Ascending aorta (tissue), 2 donors: ENCODE measurements at regions not wholly inside any gene's neighbourhood (a gene's known extent, or its start where the extent isn't known, plus 50 kb on each side); places are given as distances from the start of the nearest gene placed in this dataset.
"Not testable (repeated sequence)": the region's sequence is repeated elsewhere in the genome, so short reads cannot be mapped to it uniquely, and the experiment has no call there.

Experiments used
- DNase-seq, 2 donors: peaks; one replicate each; pipeline ENCODE4 v3.0.0-alpha.2; 2019; ENCODE audit warnings: low spot score in 2 of 2
- H3K27ac ChIP-seq, 2 donors: fragments of 200-600 bp; sonication (generic); one replicate each; pipeline ENCODE4 v1.5.1; 2016 to 2017; ENCODE audit warnings: mild to moderate bottlenecking in 1 of 2
- H3K27me3 ChIP-seq: fragments of 200-600 bp; sonication (generic); one replicate; pipeline ENCODE4 v1.5.1; 2017
- H3K36me3 ChIP-seq, 2 donors: fragments of 200-600 bp; sonication (generic); one replicate each; pipeline ENCODE4 v1.5.1; 2016
- H3K4me1 ChIP-seq, 2 donors: fragments of 200-600 bp; sonication (generic); one replicate each; pipeline ENCODE4 v1.5.1; 2016 to 2017; ENCODE audit warnings: mild to moderate bottlenecking in 1 of 2
- H3K4me3 ChIP-seq, 2 donors: fragments of 200-600 bp; sonication (generic); one replicate each; pipeline ENCODE4 v1.5.1; 2016 to 2017; ENCODE audit warnings: mild to moderate bottlenecking in 1 of 2
- H3K9me3 ChIP-seq, 2 donors: fragments of 200-600 bp; sonication (generic); one replicate each; pipeline ENCODE4 v1.5.1; 2016
- intact Hi-C: fragments of 100-400 bp; cut with DNase I; formaldehyde crosslinking; loops from one replicate; pipeline ENCODE4 v1.15.1; 2023
- TF ChIP-seq, protein P1 (sequence below), 3 experiments: fragments of 200-600 bp in 2 of 3; fragments of 450-650 bp in 1 of 3; sonication (generic) in 2 of 3; IDR thresholded peaks; one replicate each; pipeline ENCODE4 v1.5.1; 2016 to 2019; ENCODE audit warnings: antibody characterized with exemption in 3 of 3, mild to moderate bottlenecking in 1 of 3, moderate library complexity in 1 of 3

DNA sequence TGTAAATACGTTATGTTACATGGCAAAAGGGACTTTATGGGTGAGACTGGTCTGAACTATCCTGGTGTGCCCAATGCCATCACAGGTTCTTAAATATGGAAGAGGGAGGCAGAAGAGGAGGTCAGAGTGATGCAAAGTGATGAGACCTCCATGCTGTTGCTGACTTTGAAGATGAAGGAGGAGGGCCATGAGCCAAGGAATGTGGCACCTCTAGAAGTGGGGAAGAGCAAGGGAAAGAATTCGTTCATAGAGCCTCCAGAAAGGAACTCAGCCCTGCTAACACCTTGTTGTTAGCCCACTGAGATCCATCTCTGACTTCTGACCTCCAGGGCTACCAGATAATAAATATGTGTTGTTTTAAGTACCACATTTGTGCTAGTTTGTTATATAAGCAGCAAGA lies 462.0 kb downstream of the RPS6KC1 start:
- DNase-seq: no peak
- Histone ChIP-seq H3K27me3 (no peaks in the 10 kb centered on the region), H3K27ac (no peak overlapping the region), H3K4me3 (no peak overlapping the region), H3K36me3 (no peaks in the 10 kb centered on the region), H3K9me3 (no peaks in the 10 kb centered on the region), H3K4me1 (no peaks in the 10 kb centered on the region)
- intact Hi-C loops: no loop called here
- TF ChIP-seq, protein P1, sequence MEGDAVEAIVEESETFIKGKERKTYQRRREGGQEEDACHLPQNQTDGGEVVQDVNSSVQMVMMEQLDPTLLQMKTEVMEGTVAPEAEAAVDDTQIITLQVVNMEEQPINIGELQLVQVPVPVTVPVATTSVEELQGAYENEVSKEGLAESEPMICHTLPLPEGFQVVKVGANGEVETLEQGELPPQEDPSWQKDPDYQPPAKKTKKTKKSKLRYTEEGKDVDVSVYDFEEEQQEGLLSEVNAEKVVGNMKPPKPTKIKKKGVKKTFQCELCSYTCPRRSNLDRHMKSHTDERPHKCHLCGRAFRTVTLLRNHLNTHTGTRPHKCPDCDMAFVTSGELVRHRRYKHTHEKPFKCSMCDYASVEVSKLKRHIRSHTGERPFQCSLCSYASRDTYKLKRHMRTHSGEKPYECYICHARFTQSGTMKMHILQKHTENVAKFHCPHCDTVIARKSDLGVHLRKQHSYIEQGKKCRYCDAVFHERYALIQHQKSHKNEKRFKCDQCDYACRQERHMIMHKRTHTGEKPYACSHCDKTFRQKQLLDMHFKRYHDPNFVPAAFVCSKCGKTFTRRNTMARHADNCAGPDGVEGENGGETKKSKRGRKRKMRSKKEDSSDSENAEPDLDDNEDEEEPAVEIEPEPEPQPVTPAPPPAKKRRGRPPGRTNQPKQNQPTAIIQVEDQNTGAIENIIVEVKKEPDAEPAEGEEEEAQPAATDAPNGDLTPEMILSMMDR (IDR thresholded peaks at IDR 0.05): no peak

DNA sequence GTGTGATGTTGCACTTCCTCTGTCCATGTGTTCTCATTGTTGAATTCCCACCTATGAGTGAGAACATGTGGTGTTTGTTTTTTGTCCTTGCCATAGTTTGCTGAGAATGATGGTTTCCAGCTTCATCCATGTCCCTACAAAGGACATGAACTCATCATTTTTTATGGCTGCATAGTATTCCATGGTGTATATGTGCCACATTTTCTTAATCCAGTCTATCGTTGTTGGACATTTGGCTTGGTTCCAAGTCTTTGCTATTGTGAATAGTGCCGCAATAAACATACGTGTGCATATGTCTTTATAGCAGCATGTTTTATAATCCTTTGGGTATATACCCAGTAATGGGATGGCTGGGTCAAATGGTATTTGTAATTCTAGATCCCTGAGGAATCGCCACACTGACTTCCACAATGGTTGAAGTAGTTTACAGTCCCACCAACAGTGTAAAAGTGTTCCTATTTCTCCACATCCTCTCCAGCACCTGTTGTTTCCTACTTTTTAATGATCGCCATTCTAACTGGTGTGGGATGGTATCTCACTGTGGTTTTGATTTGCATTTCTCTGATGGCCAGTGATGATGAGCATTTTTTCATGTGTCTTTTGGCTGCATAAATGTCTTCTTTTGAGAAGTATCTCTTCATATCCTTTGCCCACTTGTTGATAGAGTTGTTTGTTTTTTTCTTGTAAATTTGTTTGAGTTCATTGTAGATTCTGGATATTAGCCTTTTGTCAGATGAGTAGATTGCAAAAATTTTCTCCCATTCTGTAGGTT lies 463.6 kb downstream of the RPS6KC1 start:
- DNase-seq, H3K36me3 ChIP-seq, intact Hi-C loops, H3K4me3 ChIP-seq, H3K27me3 ChIP-seq, H3K4me1 ChIP-seq, H3K9me3 ChIP-seq, H3K27ac ChIP-seq: not testable (repeated sequence)

GRCh38 chr1:213519098-213519497 lies 468.1 kb downstream of the RPS6KC1 start:
- H3K36me3 ChIP-seq: no peaks in the 10 kb centered on the region
- no peaks in the 10 kb centered on the region for H3K4me1 ChIP-seq
- TF ChIP-seq, protein P1 (IDR thresholded peaks at IDR 0.05): no peak

GRCh38 chr1:213521206-213521605 lies 466.6 kb upstream of the PROX1 start:
- no peak overlapping the region for H3K4me3 ChIP-seq
- no peaks in the 10 kb centered on the region for H3K9me3 ChIP-seq
- TF ChIP-seq, protein P1 (IDR thresholded peaks at IDR 0.05): no peak
- no peaks in the 10 kb centered on the region for H3K27me3 ChIP-seq
- H3K36me3 ChIP-seq: no peaks in the 10 kb centered on the region
- no peak overlapping the region for H3K27ac ChIP-seq
- intact Hi-C loops: no loop called here
- no peak for DNase-seq
- no peaks in the 10 kb centered on the region for H3K4me1 ChIP-seq

More at GRCh38 chr1:213519098-213519497, 468.1 kb downstream of the RPS6KC1 start:
- no peak for DNase-seq
- Histone ChIP-seq H3K27me3 (no peaks in the 10 kb centered on the region), H3K9me3 (no peaks in the 10 kb centered on the region), H3K4me3 (no peak overlapping the region), H3K27ac (no peak overlapping the region)
- intact Hi-C loops: no loop called here

DNA sequence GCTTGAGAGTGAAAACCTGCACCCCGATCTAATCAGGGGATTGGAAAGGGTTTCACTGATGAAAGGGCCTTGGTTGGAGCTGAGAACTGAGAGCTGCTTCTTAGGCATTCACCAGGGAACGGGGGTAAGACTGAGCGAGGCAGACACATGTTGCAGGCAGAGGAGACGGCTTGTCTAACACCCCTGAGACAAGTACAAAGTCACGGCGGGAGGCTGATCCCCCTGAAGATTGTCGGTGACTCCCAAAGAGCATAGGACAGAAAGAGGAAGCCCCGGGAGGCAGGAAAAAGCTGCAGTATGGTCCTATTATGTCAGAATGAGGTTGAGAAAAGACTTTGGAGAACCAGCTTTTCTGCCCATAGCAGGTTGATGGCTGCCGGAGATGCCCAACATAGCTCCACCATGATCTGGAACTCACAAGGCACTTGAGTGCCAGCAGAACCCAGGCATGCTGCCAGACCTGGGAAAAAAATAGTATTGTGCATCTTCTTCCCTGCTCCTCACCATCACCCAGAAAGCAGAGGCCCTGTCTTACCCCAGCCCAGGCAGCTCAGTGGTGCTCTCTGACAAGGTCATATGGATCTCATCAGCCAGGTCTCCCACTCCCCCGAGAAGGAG lies 463.9 kb upstream of the PROX1 start:
- Histone ChIP-seq H3K9me3 (no peaks in the 10 kb centered on the region), H3K4me1 (no peaks in the 10 kb centered on the region), H3K4me3 (no peak overlapping the region), H3K36me3 (no peaks in the 10 kb centered on the region), H3K27me3 (no peaks in the 10 kb centered on the region), H3K27ac (no peak overlapping the region)
- no peak for DNase-seq
- TF ChIP-seq, protein P1 (IDR thresholded peaks at IDR 0.05): no peak
- intact Hi-C loops: no loop called here

GRCh38 chr1:213526306-213526705 lies 461.5 kb upstream of the PROX1 start:
- Histone ChIP-seq H3K27me3 (no peaks in the 10 kb centered on the region), H3K4me3 (no peak overlapping the region), H3K27ac (no peak overlapping the region), H3K4me1 (no peaks in the 10 kb centered on the region), H3K36me3 (no peaks in the 10 kb centered on the region), H3K9me3 (no peaks in the 10 kb centered on the region)
- DNase-seq: no peak
- intact Hi-C loops: no loop called here
- TF ChIP-seq, protein P1 (IDR thresholded peaks at IDR 0.05): no peak
